ENCODE measurements at regions not wholly inside any gene's neighbourhood (a gene's known extent, or its start where the extent isn't known, plus 50 kb on each side); places are given as distances from the start of the nearest gene placed in this dataset.
A peak's percentile ranks its signal among the peaks of the same experiment; 100 is the strongest.

- in situ Hi-C loops (cut with HindIII; ENCODE audit: low sequenced_read_pairs), result no loop called here
- peak; percentile 4 for DNase-seq (ENCODE audit: low spot score)
Observed at GRCh38 chr13:40273253-40274025, 393.0 kb downstream of the FOXO1 start.

- no peak for DNase-seq (ENCODE audit: low spot score)
- in situ Hi-C loops (cut with HindIII; ENCODE audit: low sequenced_read_pairs), result no loop called here
Observed at GRCh38 chr13:40274103-40274502, 392.3 kb downstream of the FOXO1 start.

GRCh38 chr13:40275155-40275554 is 391.3 kb downstream of the FOXO1 start:
- in situ Hi-C loops (cut with HindIII; ENCODE audit: low sequenced_read_pairs), result no loop called here
- DNase-seq (ENCODE audit: low spot score), result no peak

- in situ Hi-C loops (cut with HindIII; ENCODE audit: low sequenced_read_pairs), result no loop called here
- no peak for DNase-seq (ENCODE audit: low spot score)
Observed at GRCh38 chr13:40275636-40276035, 390.8 kb downstream of the FOXO1 start.

GRCh38 chr13:40283666-40284065 is 382.8 kb downstream of the FOXO1 start:
- in situ Hi-C loops (cut with HindIII; ENCODE audit: low sequenced_read_pairs), result no loop called here

GRCh38 chr13:40285634-40286033 is 380.8 kb downstream of the FOXO1 start:
- in situ Hi-C loops (cut with HindIII; ENCODE audit: low sequenced_read_pairs), result no loop called here
- DNase-seq (ENCODE audit: low spot score), result no peak

More at GRCh38 chr13:40283666-40284065, 382.8 kb downstream of the FOXO1 start:
- DNase-seq (ENCODE audit: low spot score), result no peak

- in situ Hi-C loops (cut with HindIII; ENCODE audit: low sequenced_read_pairs), result no loop called here
- DNase-seq (ENCODE audit: low spot score), result no peak
Observed at GRCh38 chr13:40287428-40287827, 379.0 kb downstream of the FOXO1 start.

- no peak for DNase-seq (ENCODE audit: low spot score)
- in situ Hi-C loops (cut with HindIII; ENCODE audit: low sequenced_read_pairs), result no loop called here
Observed at GRCh38 chr13:40288259-40288658, 378.2 kb downstream of the FOXO1 start.

GRCh38 chr13:40290758-40291157 is 375.7 kb downstream of the FOXO1 start:
- in situ Hi-C loops (cut with HindIII; ENCODE audit: low sequenced_read_pairs), result no loop called here
- no peak for DNase-seq (ENCODE audit: low spot score)

- in situ Hi-C loops (cut with HindIII; ENCODE audit: low sequenced_read_pairs), result no loop called here
- no peak for DNase-seq (ENCODE audit: low spot score)
Observed at GRCh38 chr13:40292108-40292507, 374.3 kb downstream of the FOXO1 start.

GRCh38 chr13:40292536-40292935 is 373.9 kb downstream of the FOXO1 start:
- DNase-seq (ENCODE audit: low spot score), result no peak
- in situ Hi-C loops (cut with HindIII; ENCODE audit: low sequenced_read_pairs), result no loop called here

- in situ Hi-C loops (cut with HindIII; ENCODE audit: low sequenced_read_pairs), result no loop called here
- no peak for DNase-seq (ENCODE audit: low spot score)
Observed at GRCh38 chr13:40302351-40302750, 364.1 kb downstream of the FOXO1 start.

- in situ Hi-C loops (cut with HindIII; ENCODE audit: low sequenced_read_pairs), result no loop called here
Observed at GRCh38 chr13:40304391-40304790, 362.1 kb downstream of the FOXO1 start.

GRCh38 chr13:40306817-40307216 is 359.6 kb downstream of the FOXO1 start:
- no peak for DNase-seq (ENCODE audit: low spot score)
- in situ Hi-C loops (cut with HindIII; ENCODE audit: low sequenced_read_pairs), result no loop called here

More at GRCh38 chr13:40304391-40304790, 362.1 kb downstream of the FOXO1 start:
- no peak for DNase-seq (ENCODE audit: low spot score)

GRCh38 chr13:40309881-40310280 is 356.6 kb downstream of the FOXO1 start:
- in situ Hi-C loops (cut with HindIII; ENCODE audit: low sequenced_read_pairs), result no loop called here
- no peak for DNase-seq (ENCODE audit: low spot score)

- in situ Hi-C loops (cut with HindIII; ENCODE audit: low sequenced_read_pairs), result no loop called here
- no peak for DNase-seq (ENCODE audit: low spot score)
Observed at GRCh38 chr13:40311356-40312101, 354.9 kb downstream of the FOXO1 start.

- in situ Hi-C loops (cut with HindIII; ENCODE audit: low sequenced_read_pairs), result no loop called here
- DNase-seq (ENCODE audit: low spot score), result no peak
Observed at GRCh38 chr13:40313269-40314200, 352.9 kb downstream of the FOXO1 start.

- in situ Hi-C loops (cut with HindIII; ENCODE audit: low sequenced_read_pairs), result no loop called here
- no peak for DNase-seq (ENCODE audit: low spot score)
Observed at GRCh38 chr13:40315416-40316064, 350.9 kb downstream of the FOXO1 start.

- in situ Hi-C loops (cut with HindIII; ENCODE audit: low sequenced_read_pairs), result no loop called here
- DNase-seq (ENCODE audit: low spot score), result no peak
Observed at GRCh38 chr13:40316301-40316700, 350.1 kb downstream of the FOXO1 start.
